IMR-90 (cell line): ENCODE measurements at regions not wholly inside any gene's neighbourhood (a gene's known extent, or its start where the extent isn't known, plus 50 kb on each side); places are given as distances from the start of the nearest gene placed in this dataset.

Experiments
- ATAC-seq: fragments of 200-7000 bp; cut with Tn5 transposase; 2 replicates; pipeline ENCODE4 v1.9.1; 2020; ENCODE audit warnings: low read depth, mild to moderate bottlenecking, moderate library complexity
- BruUV-seq: library from RNA; stranded (reverse); fragments of 400-500 nt; replicated peaks from 2 replicates; lab custom pipeline; 2021; lab: Mats Ljungman, UMichigan
- CTCF ChIA-PET: fragments of 300-600 bp; formaldehyde crosslinking; extraction: SDS; loops from one replicate; lab custom pipeline; 2021; ENCODE audit warnings: antibody characterized with exemption; lab: Yijun Ruan, JAX
- POLR2A ChIA-PET: fragments of 300-600 bp; sonication (Branson Sonifier 250); formaldehyde crosslinking; loops from one replicate; lab custom pipeline; 2022; ENCODE audit warnings: antibody characterized with exemption; ENCODE audit not compliant: unreplicated experiment; lab: Charles Lee
- DNase-seq: peaks from one replicate; pipeline ENCODE4 v3.0.0; 2013
- H2AFZ ChIP-seq: replicated peaks from 2 replicates; pipeline ENCODE3; 2013; ENCODE audit warnings: low read length, mild to moderate bottlenecking; ENCODE audit not compliant: poor library complexity
- H2AK5ac ChIP-seq: 2 replicates; pipeline ENCODE4 v1.6.1; 2013; ENCODE audit warnings: low read depth, low read length, inconsistent platforms
- H2AK9ac ChIP-seq: replicated peaks from 2 replicates; pipeline ENCODE3; 2013; ENCODE audit warnings: mild to moderate bottlenecking, low read depth, low read length, moderate library complexity; ENCODE audit not compliant: poor library complexity
- H2BK120ac ChIP-seq: 2 replicates; pipeline ENCODE4 v1.6.1; 2013; ENCODE audit warnings: low read depth, low read length, inconsistent platforms
- H2BK15ac ChIP-seq: 3 replicates; pipeline ENCODE4 v1.6.1; 2013; ENCODE audit warnings: low read depth, low read length, inconsistent platforms
- H2BK20ac ChIP-seq: 2 replicates; pipeline ENCODE4 v1.6.1; 2013; ENCODE audit warnings: low read depth, mild to moderate bottlenecking, inconsistent platforms, low read length, moderate library complexity
- H2BK5ac ChIP-seq: 2 replicates; pipeline ENCODE4 v1.6.1; 2013; ENCODE audit warnings: mild to moderate bottlenecking, low read depth, low read length, inconsistent platforms; ENCODE audit not compliant: poor library complexity, severe bottlenecking
- H3K14ac ChIP-seq: replicated peaks from 2 replicates; pipeline ENCODE4 v1.6.1; 2013; ENCODE audit warnings: low read depth, low read length, inconsistent platforms
- H3K18ac ChIP-seq: 2 replicates; pipeline ENCODE4 v1.6.1; 2013; ENCODE audit warnings: low read depth, low read length, control low read depth
- H3K23ac ChIP-seq: 2 replicates; pipeline ENCODE4 v1.6.1; 2013; ENCODE audit warnings: low read depth, low read length, inconsistent platforms
- H3K27ac ChIP-seq: 2 replicates; pipeline ENCODE4 v1.5.1; 2013; ENCODE audit warnings: mild to moderate bottlenecking, control low read depth, low read length; ENCODE audit not compliant: insufficient read depth
- H3K27me3 ChIP-seq: 2 replicates; pipeline ENCODE4 v1.6.1; 2013; ENCODE audit warnings: low read length; ENCODE audit not compliant: control insufficient read depth, insufficient read depth
- H3K36me3 ChIP-seq: 2 replicates; pipeline ENCODE4 v1.6.1; 2013; ENCODE audit warnings: low read length, mixed read lengths; ENCODE audit not compliant: control insufficient read depth, insufficient read depth
- H3K4ac ChIP-seq: 2 replicates; pipeline ENCODE4 v1.6.1; 2013; ENCODE audit warnings: low read depth, low read length, inconsistent platforms
- H3K4me1 ChIP-seq: 2 replicates; pipeline ENCODE4 v1.6.1; 2013; ENCODE audit warnings: low read length, mixed read lengths; ENCODE audit not compliant: control insufficient read depth, insufficient read depth
- H3K4me2 ChIP-seq: 2 replicates; pipeline ENCODE4 v1.6.1; 2013; ENCODE audit warnings: low read depth, mild to moderate bottlenecking, control low read depth, low read length, moderate library complexity
- H3K4me3 ChIP-seq: 2 replicates; pipeline ENCODE4 v1.5.1; 2013; ENCODE audit warnings: low read depth, mild to moderate bottlenecking, control low read depth, low read length, moderate library complexity; ENCODE audit not compliant: insufficient read depth
- H3K56ac ChIP-seq: 2 replicates; pipeline ENCODE4 v1.6.1; 2013; ENCODE audit warnings: low read length, inconsistent platforms; ENCODE audit not compliant: insufficient read depth; ENCODE audit errors: extremely low read depth
- H3K79me1 ChIP-seq, 2 experiments: 2 replicates each; pipeline ENCODE4 v1.6.1; 2013; ENCODE audit warnings: low read length in 2 of 2, inconsistent platforms in 1 of 2, low read depth in 1 of 2
- H3K9ac ChIP-seq: 2 replicates; pipeline ENCODE4 v1.6.1; 2013; ENCODE audit warnings: low read depth, low read length, control low read depth
- H3K9me1 ChIP-seq: 2 replicates; pipeline ENCODE4 v1.6.1; 2013; ENCODE audit warnings: low read length, inconsistent platforms; ENCODE audit not compliant: insufficient read depth
- H3K9me3 ChIP-seq: 2 replicates; pipeline ENCODE4 v1.6.1; 2013; ENCODE audit warnings: low read length; ENCODE audit not compliant: control insufficient read depth, insufficient read depth
- H4K20me1 ChIP-seq: 2 replicates; pipeline ENCODE4 v1.6.1; 2013; ENCODE audit warnings: low read length, inconsistent platforms; ENCODE audit not compliant: insufficient read depth
- H4K5ac ChIP-seq: 2 replicates; pipeline ENCODE4 v1.6.1; 2013; ENCODE audit warnings: mild to moderate bottlenecking, low read depth, low read length, control low read depth
- H4K8ac ChIP-seq, 2 experiments: 2 replicates each; pipeline ENCODE4 v1.6.1; 2013; ENCODE audit warnings: low read depth in 2 of 2, low read length in 2 of 2, control low read depth in 1 of 2, inconsistent platforms in 1 of 2
- H4K91ac ChIP-seq: 2 replicates; pipeline ENCODE4 v1.6.1; 2013; ENCODE audit warnings: low read depth, low read length, inconsistent platforms; ENCODE audit not compliant: insufficient read depth
- BHLHE40 ChIP-seq: fragments of 150-350 bp; IDR thresholded peaks from 2 replicates; pipeline ENCODE4 v1.6.1; 2016; ENCODE audit warnings: mild to moderate bottlenecking, low read depth, low read length
- CEBPB ChIP-seq: IDR thresholded peaks from 2 replicates; pipeline ENCODE4 v1.6.1; 2012; ENCODE audit warnings: low read depth, low read length, improper control_type of control experiment
- CHD1 ChIP-seq: IDR thresholded peaks from 2 replicates; pipeline ENCODE4 v1.6.1; 2012; ENCODE audit warnings: low read depth, low read length, improper control_type of control experiment
- FOS ChIP-seq: fragments of 150-350 bp; IDR thresholded peaks from 2 replicates; pipeline ENCODE4 v1.6.1; 2016; ENCODE audit warnings: low read depth, low read length
- MAFK ChIP-seq: IDR thresholded peaks from 2 replicates; pipeline ENCODE4 v1.6.1; 2012; ENCODE audit warnings: low read depth, low read length, improper control_type of control experiment
- MAZ ChIP-seq: IDR thresholded peaks from 2 replicates; pipeline ENCODE4 v1.6.1; 2012; ENCODE audit warnings: low read depth, mild to moderate bottlenecking, low read length, improper control_type of control experiment, moderate library complexity, borderline replicate concordance
- MXI1 ChIP-seq: IDR thresholded peaks from 2 replicates; pipeline ENCODE4 v1.6.1; 2012; ENCODE audit warnings: low read depth, mild to moderate bottlenecking, low read length, moderate library complexity, borderline replicate concordance
- NFE2L2 ChIP-seq: fragments of 150-350 bp; IDR thresholded peaks from 2 replicates; pipeline ENCODE4 v1.6.1; 2016; ENCODE audit warnings: low read depth, mild to moderate bottlenecking, low read length
- POLR2A ChIP-seq: IDR thresholded peaks from 2 replicates; pipeline ENCODE4 v1.6.1; 2012; ENCODE audit warnings: mild to moderate bottlenecking, low read depth, low read length
- RAD21 ChIP-seq: IDR thresholded peaks from 2 replicates; pipeline ENCODE4 v1.6.1; 2012; ENCODE audit warnings: low read length, improper control_type of control experiment
- RCOR1 ChIP-seq: IDR thresholded peaks from 2 replicates; pipeline ENCODE4 v1.6.1; 2012; ENCODE audit warnings: mild to moderate bottlenecking, low read length, improper control_type of control experiment; ENCODE audit not compliant: insufficient replicate concordance
- RFX5 ChIP-seq: IDR thresholded peaks from 2 replicates; pipeline ENCODE4 v1.8.0; 2012; ENCODE audit warnings: low read depth, mild to moderate bottlenecking, low read length, moderate library complexity
- SMC3 ChIP-seq: fragments of 150-350 bp; IDR thresholded peaks from 2 replicates; pipeline ENCODE4 v1.6.1; 2016; ENCODE audit warnings: low read depth, mild to moderate bottlenecking, antibody characterized with exemption, low read length, moderate library complexity
- WGBS, 2 experiments: methylation state at CpG; one replicate each; pipeline versions ENCODE4 v1.1.5 to v1.1.7; 2013; ENCODE audit warnings: missing lambda C conversion rate in 2 of 2; ENCODE audit not compliant: insufficient read length in 1 of 2; ENCODE audit errors: extremely low coverage in 2 of 2; 5-methylcytosine and 5-hydroxymethylcytosine counted together
- dilution Hi-C: fragments of 300-500 bp; cut with HindIII; formaldehyde crosslinking; loops from one replicate; pipeline ENCODE4 v1.14.3; 2018; ENCODE audit warnings: low sequenced_read_pairs; ENCODE audit not compliant: unreplicated experiment
- in situ Hi-C: fragments of 300-500 bp; cut with MboI; formaldehyde crosslinking; loops from 3 replicates; pipeline ENCODE4 v1.14.3; 2019; ENCODE audit warnings: low sequenced_read_pairs, inconsistent platforms, mixed read lengths
- intact Hi-C: fragments of 100-400 bp; cut with micrococcal nuclease; formaldehyde crosslinking; loops from 2 replicates; pipeline ENCODE4 v1.10.0; 2022
- TF ChIP-seq, protein P1 (sequence below): fragments of 150-350 bp; IDR thresholded peaks from 2 replicates; pipeline ENCODE4 v1.6.1; 2017; ENCODE audit warnings: mild to moderate bottlenecking, antibody characterized with exemption, low read length, low read depth
- TF ChIP-seq, protein P2 (sequence below): fragments of 150-350 bp; IDR thresholded peaks from 2 replicates; pipeline ENCODE4 v1.6.1; 2016; ENCODE audit warnings: low read depth, mild to moderate bottlenecking, low read length, moderate library complexity, borderline replicate concordance

DNA sequence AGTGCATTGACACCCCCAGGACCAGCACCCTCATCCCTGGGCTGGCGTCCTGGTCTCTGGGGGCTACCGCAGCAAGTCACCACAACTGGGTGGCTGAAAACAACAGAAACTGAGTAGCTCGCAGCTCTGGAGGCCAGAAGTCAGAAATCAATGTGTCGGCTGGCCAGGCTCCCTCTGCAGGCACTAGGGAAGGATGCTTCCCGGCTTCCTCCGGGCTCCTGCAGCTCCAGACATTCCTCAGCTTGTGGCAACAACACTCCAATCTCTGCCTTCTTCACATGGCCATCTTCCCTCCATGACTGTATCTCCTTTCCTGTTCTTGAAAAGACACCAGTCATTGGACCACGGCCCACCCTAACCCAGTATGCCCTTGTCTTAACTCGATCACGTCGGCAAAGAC is 224.2 kb downstream of the NPHP4 start:
- Histone ChIP-seq H3K56ac (no peak overlapping the region), H2BK5ac (no peak overlapping the region), H3K27ac (no peak overlapping the region), H4K20me1 (no peaks in the 10 kb centered on the region), H2BK15ac (no peak overlapping the region), H3K36me3 (no peaks in the 10 kb centered on the region), H3K23ac (no peak overlapping the region), H3K9ac (no peak overlapping the region), H3K4me2 (no peak overlapping the region), H4K8ac (no peak overlapping the region), H2AK5ac (no peak overlapping the region), H4K5ac (no peak overlapping the region), H3K9me3 (peaks cover 40% of the 10 kb centered on the region), H3K18ac (no peak overlapping the region), H3K9me1 (no peaks in the 10 kb centered on the region), H4K91ac (no peak overlapping the region), H3K14ac (no peak overlapping the region), H2AFZ (no peak overlapping the region), H2BK20ac (no peak overlapping the region), H3K4me1 (no peaks in the 10 kb centered on the region), H3K27me3 (no peaks in the 10 kb centered on the region), H3K79me1 (no peaks in the 10 kb centered on the region), H2BK120ac (no peak overlapping the region), H3K4me3 (no peak overlapping the region), H2AK9ac (no peak overlapping the region), H3K4ac (no peak overlapping the region)
- ChIA-PET CTCF (no interaction called here), POLR2A (no interaction called here)
- dilution Hi-C loops: no loop called here
- ATAC-seq (no peak), DNase-seq (no peak)
- WGBS, 2 experiments: 28% methylated on average over 7 of the region's 10 CpGs; no CpG with 5 or more reads in 1 of the 2 experiments
- in situ Hi-C loops: no loop called here
- intact Hi-C loops: no loop called here
- no TSS peak for BruUV-seq
- TF ChIP-seq CHD1 (no peak), SMC3 (no peak), MAFK (no peak), MAZ (no peak), FOS (no peak), MXI1 (no peak), POLR2A (no peak), BHLHE40 (no peak), NFE2L2 (no peak), RCOR1 (no peak), RAD21 (no peak), RFX5 (no peak), CEBPB (no peak)
- TF ChIP-seq, protein P1, sequence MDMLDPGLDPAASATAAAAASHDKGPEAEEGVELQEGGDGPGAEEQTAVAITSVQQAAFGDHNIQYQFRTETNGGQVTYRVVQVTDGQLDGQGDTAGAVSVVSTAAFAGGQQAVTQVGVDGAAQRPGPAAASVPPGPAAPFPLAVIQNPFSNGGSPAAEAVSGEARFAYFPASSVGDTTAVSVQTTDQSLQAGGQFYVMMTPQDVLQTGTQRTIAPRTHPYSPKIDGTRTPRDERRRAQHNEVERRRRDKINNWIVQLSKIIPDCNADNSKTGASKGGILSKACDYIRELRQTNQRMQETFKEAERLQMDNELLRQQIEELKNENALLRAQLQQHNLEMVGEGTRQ: no peak
- TF ChIP-seq, protein P2, sequence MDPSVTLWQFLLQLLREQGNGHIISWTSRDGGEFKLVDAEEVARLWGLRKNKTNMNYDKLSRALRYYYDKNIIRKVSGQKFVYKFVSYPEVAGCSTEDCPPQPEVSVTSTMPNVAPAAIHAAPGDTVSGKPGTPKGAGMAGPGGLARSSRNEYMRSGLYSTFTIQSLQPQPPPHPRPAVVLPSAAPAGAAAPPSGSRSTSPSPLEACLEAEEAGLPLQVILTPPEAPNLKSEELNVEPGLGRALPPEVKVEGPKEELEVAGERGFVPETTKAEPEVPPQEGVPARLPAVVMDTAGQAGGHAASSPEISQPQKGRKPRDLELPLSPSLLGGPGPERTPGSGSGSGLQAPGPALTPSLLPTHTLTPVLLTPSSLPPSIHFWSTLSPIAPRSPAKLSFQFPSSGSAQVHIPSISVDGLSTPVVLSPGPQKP: no peak
